HFFc6 (cell line): ENCODE measurements at regions not wholly inside any gene's neighbourhood (a gene's known extent, or its start where the extent isn't known, plus 50 kb on each side); places are given as distances from the start of the nearest gene placed in this dataset.

Experiments used
- DNase-seq: peaks from one replicate; pipeline ENCODE4 v3.0.0-alpha.2; 2018
- H3K27ac Mint-ChIP-seq: 2 replicates; pipeline ENCODE4 v1.8.0; 2020; ENCODE audit warnings: mild to moderate bottlenecking, mixed read lengths
- H3K27me3 Mint-ChIP-seq: 2 replicates; pipeline ENCODE4 v1.8.0; 2021; ENCODE audit warnings: mild to moderate bottlenecking, moderate library complexity, mixed read lengths; ENCODE audit not compliant: insufficient read depth
- H3K36me3 Mint-ChIP-seq: 2 replicates; pipeline ENCODE4 v1.8.0; 2021; ENCODE audit warnings: low read depth, mixed read lengths
- H3K4me1 Mint-ChIP-seq: 2 replicates; pipeline ENCODE4 v1.8.0; 2020; ENCODE audit warnings: low read depth, mixed read lengths
- H3K4me3 Mint-ChIP-seq: 2 replicates; pipeline ENCODE4 v1.8.0; 2020; ENCODE audit warnings: mild to moderate bottlenecking, moderate library complexity, mixed read lengths
- H3K9me3 Mint-ChIP-seq: 2 replicates; pipeline ENCODE4 v1.8.0; 2020; ENCODE audit warnings: mild to moderate bottlenecking, mixed read lengths
- TF ChIP-seq, protein P1 (sequence below): fragments of 200-600 bp; sonication (generic); IDR thresholded peaks from 2 replicates; pipeline ENCODE4 v1.5.0; 2021; ENCODE audit warnings: antibody characterized with exemption, mild to moderate bottlenecking

DNA sequence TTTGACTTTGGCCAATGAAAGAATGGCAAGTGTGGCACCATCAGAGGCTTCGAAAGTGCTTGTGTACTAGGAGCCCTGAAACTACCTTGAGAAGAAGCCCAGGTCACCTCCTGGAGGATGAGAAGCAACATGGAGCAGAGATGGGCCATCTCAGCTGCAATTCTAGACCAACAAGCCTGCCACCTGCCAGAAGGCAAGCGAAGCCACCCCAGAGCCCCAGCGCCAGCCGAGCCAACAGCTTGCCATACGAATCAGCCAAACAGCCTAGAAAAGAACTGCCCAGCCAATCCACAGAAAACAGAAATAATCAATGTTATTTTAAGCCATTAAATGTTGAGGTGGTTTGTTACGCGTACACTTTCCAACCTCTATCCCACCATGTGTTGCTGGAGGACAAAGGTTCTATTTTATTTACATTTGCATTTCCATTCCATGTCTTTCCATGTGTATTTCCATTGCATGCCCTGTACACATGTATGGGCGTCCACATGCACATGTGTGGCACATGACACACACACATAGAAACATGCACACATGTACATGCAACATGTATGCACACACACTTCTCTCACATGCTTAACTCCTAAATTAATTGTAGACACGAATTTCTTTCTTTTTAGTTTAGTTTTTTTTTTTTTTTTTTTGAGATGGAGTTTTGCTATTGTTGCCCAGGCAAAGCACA, 144.3 kb upstream of the TNRC6C start:
- Mint-ChIP-seq H3K27ac (no peak overlapping the region), H3K27me3 (peaks cover 6% of the 10 kb centered on the region; the same call in 1 of the 2 replicates), H3K4me3 (no peak overlapping the region), H3K4me1 (peaks cover 5% of the 10 kb centered on the region), H3K9me3 (no peaks in the 10 kb centered on the region), H3K36me3 (no peaks in the 10 kb centered on the region)
- TF ChIP-seq, protein P1, sequence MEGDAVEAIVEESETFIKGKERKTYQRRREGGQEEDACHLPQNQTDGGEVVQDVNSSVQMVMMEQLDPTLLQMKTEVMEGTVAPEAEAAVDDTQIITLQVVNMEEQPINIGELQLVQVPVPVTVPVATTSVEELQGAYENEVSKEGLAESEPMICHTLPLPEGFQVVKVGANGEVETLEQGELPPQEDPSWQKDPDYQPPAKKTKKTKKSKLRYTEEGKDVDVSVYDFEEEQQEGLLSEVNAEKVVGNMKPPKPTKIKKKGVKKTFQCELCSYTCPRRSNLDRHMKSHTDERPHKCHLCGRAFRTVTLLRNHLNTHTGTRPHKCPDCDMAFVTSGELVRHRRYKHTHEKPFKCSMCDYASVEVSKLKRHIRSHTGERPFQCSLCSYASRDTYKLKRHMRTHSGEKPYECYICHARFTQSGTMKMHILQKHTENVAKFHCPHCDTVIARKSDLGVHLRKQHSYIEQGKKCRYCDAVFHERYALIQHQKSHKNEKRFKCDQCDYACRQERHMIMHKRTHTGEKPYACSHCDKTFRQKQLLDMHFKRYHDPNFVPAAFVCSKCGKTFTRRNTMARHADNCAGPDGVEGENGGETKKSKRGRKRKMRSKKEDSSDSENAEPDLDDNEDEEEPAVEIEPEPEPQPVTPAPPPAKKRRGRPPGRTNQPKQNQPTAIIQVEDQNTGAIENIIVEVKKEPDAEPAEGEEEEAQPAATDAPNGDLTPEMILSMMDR, result no peak
- no peak for DNase-seq

DNA sequence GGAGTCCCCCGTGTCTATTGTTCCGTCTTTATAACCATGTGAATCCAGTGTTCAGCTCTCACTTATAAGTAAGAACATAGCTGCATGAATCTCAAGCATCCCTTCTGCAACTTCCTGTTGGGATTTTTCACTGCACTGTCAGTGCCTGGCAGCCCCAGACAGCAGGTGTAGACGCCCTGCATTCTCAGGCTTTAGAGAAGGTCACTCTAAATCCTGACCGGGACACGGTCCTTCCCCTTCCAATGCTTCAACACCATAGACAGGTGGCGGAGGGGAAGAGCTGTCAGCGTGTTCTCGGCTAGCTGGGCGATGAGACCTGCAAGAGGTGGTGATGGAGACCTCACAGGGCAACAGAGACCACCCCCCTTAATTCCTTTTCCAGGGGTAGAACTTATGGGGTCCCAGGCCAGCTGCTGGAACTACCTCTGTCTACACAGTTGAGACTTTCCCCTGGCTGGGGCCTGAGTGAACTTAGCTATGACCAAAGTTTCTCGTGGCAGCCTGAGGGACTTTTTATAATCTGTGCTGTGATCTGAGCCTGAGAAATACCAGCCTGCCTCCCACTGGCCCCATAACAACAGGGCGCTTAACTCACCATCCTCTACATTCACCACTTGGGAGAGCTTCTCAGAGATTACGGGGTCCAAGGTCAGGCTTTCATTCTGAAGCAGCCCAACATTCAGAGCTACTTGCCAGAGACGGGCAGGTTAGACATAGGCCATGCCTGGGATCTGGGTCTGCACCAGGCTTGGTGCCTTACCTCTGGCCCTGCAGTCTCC, 143.2 kb upstream of the TNRC6C start:
- Mint-ChIP-seq H3K4me3 (no peak overlapping the region), H3K27ac (no peak overlapping the region), H3K9me3 (no peaks in the 10 kb centered on the region), H3K27me3 (peaks cover 6% of the 10 kb centered on the region; the same call in 1 of the 2 replicates), H3K4me1 (peaks cover 5% of the 10 kb centered on the region), H3K36me3 (no peaks in the 10 kb centered on the region)
- DNase-seq, result no peak
- TF ChIP-seq, protein P1, result no peak

DNA sequence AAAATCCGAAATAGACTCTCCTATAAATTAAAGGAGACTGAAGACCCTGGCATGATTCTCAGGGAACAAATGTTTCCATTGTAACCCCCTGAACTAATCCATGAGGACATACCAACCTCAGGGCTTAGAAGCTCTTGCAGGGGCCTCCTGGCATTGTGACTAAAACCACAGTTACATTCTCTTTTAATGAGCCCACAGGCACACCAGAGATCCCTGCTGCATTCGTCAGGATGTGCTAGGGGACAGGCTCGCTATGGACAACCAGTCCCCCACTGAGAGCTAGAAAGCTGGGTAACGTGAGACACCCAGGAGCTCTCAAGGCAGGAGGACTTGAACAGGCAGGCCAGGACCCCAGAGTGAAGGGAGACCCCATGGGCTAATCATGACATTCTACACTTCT, 140.6 kb upstream of the TNRC6C start:
- Mint-ChIP-seq H3K9me3 (no peaks in the 10 kb centered on the region), H3K27ac (no peak overlapping the region), H3K27me3 (peaks cover 7% of the 10 kb centered on the region; the same call in 1 of the 2 replicates), H3K4me1 (peaks cover 5% of the 10 kb centered on the region; the same call in 1 of the 2 replicates), H3K4me3 (no peak overlapping the region), H3K36me3 (no peaks in the 10 kb centered on the region)
- TF ChIP-seq, protein P1, result no peak
- DNase-seq, result peak; percentile 7

DNA sequence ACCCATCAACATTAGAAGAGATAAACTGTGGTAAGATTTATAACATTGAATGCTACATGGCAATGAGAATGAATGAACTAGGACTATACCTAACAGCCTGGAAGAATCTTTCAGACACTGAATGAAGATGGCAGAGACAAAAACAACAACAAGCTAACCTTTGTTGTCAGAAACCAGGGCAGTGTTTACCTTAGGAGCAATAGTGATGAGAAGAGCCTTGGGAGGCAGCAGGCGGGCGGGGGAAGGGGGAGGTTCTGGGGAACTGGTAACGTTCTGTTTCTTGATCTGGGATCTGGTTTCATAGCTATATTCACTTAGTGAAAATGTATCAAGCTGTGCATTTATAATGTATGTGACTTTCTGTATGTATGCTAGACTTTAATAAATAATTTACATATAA, 139.0 kb upstream of the TNRC6C start:
- Mint-ChIP-seq H3K36me3 (no peaks in the 10 kb centered on the region), H3K27ac (no peak overlapping the region), H3K4me3 (no peak overlapping the region), H3K9me3 (no peaks in the 10 kb centered on the region), H3K27me3 (peaks cover 21% of the 10 kb centered on the region), H3K4me1 (peaks cover 5% of the 10 kb centered on the region; the same call in 1 of the 2 replicates)
- no peak for DNase-seq
- TF ChIP-seq, protein P1, result no peak

DNA sequence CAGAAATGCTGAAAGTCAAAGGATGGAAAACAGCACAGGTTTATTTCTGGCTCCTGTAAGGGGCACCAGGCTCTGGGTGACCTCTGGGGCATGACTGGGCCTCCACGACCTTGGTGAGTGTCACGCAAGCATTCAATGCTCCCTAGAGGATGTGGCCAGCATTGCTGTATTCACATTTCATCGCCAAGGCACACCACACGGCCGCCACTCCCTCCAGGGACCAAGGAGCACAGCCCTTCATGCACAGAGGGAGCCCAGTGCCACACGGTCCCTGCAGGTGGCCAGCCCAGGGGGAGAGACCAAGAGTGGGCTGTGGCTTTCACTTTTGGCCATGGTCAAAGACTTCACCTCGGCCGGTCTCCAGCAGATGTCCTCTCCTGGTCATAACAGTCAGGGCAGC, 137.4 kb upstream of the TNRC6C start:
- H3K36me3 Mint-ChIP-seq, result no peaks in the 10 kb centered on the region
- peaks cover 5% of the 10 kb centered on the region; the same call in 1 of the 2 replicates for H3K4me1 Mint-ChIP-seq
- no peaks in the 10 kb centered on the region for H3K9me3 Mint-ChIP-seq
- H3K27ac Mint-ChIP-seq, result no peak overlapping the region
- H3K27me3 Mint-ChIP-seq, result peaks cover 23% of the 10 kb centered on the region
- no peak for DNase-seq
- TF ChIP-seq, protein P1, result peak; percentile 29; the same call in 1 of the 2 replicates
- H3K4me3 Mint-ChIP-seq, result no peak overlapping the region
